ENCODE measurements at regions not wholly inside any gene's neighbourhood (a gene's known extent, or its start where the extent isn't known, plus 50 kb on each side); places are given as distances from the start of the nearest gene placed in this dataset.
"Not testable (repeated sequence)": the region's sequence is repeated elsewhere in the genome, so short reads cannot be mapped to it uniquely, and the experiment has no call there.

DNA sequence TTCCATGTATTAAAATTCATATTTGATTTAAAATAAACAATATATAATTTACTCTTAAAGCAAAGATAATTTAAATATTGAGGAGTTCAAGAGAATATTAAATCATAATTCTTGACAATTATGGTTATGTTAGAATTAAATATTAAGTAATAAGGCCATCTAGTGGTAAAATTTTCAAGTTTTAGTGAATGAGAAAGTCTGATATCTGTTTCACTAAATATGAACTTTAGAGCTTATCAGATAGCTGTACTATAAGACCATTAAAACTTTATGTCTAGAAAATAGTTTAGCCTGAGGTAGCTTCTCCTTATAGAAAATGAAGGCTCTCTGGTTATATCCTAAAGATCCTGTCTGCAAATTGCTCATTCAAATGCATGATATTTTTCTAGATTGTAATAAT lies 152.1 kb upstream of the PRSS12 start:
- not testable (repeated sequence) for DNase-seq

DNA sequence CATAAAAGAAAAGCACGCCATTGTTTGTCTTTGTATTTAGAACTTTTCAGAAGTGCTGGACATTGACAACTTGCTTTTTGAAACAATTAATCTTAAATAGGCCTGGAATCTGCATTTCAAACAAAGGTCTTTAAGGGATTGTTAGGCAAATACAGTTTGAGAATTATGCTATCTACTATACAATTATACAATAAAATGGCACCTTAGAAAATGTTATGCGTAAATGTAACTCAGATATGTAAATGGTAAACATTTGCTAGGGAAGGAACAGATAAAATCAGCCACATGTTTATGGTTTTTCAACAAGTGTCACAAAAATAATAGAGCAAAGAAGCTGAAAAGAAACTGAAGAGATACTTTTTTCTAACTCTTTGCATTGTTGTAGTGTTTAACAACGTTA lies 152.7 kb upstream of the PRSS12 start:
- not testable (repeated sequence) for DNase-seq

DNA sequence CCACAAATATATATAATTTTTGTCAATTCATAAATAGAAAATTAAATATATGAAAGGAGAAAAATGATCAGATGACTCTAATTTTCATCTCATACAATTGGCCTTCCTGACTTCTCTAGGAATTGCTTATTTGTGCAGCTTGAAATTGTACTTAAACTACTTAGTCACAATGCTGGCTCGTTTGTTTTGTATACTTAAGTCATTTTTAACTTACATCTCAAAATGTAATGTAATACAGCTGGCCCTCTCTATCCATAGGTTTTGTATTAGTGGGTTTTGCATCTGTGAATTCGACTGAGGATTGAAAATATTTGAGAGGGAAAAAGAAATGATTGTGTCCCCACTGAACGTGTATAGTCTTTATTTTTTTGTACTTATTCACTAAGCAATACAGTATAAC lies 160.1 kb upstream of the PRSS12 start:
- not testable (repeated sequence) for DNase-seq

DNA sequence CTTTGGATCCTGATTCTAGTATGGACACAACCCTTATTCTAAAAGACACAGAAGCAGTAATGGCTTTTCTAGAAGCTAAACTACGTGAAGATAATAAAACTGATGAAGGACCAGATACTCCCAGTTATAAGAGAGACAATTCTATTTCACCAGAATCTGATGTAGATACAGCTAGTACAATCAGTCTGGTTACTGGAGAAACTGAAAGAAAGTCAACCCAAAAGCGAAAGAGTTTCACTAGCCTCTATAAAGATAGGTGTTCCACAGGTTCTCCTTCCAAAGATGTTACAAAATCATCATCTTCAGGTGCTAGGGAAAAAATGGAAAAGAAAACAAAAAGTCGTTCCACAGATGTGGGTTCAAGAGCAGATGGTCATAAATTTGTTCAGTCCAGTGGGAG lies 161.5 kb upstream of the PRSS12 start:
- DNase-seq, result not testable (repeated sequence)

DNA sequence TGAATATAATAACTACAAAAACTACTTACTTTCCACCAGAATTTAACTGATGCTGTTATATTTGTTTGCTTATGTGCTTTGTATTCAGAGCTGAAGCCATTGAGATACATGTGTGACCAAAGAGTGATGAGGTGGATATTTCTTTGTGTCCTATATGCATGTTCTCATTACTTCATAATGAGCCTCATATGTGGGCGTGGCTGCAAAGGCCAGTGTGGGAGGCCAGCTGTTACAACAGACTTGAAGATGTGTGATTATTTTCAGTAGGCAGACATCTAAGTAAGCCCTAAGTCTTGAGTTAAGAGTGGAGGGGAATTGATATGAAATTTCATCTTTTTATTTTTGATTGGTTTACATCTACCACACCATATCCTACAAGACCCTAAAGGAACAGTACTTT lies 163.3 kb upstream of the PRSS12 start:
- not testable (repeated sequence) for DNase-seq

DNA sequence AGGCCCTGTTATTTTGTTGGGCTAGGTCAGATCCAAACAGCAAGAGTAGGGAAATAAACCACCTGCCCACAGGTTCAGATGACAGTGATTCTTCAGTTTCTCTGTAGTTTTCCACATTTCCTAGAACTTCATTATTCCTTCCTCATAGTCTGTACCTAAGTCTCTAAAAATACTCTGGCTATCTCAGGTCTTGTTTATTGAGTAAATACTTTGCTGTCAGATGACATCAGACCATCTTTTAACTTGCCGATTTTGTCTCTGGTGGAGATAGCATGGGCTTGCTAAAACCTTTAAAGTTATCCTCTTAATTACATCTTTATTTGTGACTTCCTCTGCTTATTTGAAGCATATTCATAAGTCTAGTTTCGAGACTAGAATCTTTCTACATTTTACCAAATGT lies 155.1 kb upstream of the METTL14 start:
- not testable (repeated sequence) for DNase-seq

DNA sequence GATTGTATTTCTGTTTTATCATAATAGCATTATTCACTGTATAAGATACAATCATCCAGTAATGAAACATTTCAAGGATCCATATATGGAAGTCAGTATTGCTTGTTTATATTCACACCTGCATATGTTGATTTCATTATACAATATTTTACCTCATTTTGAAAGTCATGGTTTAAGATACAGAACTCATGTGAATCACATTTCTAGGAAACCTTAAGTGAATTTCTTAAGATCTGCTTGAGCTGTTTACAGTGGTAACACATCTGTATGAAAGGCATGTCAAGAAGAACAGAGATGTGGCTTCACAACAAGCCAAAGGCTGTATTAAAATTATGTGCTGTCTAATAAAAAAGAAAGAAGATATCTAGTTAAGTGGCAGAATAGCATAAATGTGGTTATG lies 153.2 kb upstream of the METTL14 start:
- not testable (repeated sequence) for DNase-seq

DNA sequence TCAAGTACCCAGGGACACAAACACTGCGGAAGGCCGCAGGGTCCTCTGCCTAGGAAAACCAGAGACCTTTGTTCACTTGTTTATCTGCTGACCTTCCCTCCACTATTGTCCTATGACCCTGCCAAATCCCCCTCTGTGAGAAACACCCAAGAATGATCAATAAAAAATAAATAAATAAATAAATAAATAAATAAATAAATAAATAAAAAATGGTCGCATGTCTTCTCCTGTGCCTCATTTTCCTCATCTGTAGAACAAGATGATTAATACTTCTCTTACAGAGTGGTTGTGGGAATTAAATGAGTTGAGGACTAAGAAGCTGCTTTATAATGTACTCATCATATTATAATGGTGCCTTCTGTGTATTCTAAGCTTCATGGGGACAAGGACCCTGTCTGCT lies 149.4 kb upstream of the METTL14 start:
- DNase-seq, result not testable (repeated sequence)

DNA sequence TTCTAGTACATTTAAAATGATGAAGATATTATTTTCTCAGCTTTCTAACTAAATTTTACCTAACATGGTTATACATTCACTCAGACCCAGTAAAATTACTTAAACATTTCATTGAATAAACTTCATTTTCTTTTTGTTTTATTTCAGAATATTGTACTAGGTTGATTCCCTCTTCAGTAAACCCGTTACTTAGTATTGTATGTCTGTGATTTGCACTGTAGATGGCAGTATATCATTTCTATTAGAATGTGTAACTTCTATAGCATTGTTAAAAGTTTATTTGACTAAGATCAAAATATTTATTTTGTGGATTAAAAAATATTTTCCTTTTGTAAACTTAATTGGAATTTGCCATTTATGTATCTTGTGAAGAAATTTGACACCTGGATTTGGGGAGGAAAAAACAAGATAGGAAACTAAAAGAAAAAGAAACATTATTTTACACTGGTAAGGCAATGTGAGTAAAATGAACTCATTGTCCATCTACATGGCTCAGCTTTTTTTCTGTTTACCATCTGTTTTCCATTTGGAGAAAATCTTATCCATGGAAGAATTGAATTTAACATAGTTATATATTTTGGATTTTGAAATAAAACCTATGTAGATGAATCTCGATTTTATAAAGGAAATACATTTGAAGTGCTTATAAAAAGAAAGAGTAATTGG lies 145.6 kb upstream of the METTL14 start:
- not testable (repeated sequence) for DNase-seq

DNA sequence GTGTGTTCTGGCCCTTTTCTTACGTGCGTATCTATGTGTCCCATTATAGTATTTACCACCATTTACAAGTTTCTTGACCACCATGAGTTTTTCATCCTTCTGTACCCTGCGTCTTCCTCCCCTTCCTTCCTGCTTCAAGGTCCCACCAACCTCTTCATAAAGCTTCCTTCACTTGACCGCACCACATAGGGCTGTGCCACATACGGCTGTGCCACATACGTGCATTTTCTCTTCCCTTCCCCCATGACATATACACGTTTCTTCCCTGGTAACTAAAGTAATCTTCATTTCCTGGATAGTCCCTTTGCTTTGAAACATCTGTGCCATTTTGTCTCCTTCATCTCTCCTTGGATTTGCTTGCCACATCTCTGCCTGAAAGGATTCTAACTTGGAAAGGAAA lies 128.6 kb upstream of the METTL14 start:
- not testable (repeated sequence) for DNase-seq

DNA sequence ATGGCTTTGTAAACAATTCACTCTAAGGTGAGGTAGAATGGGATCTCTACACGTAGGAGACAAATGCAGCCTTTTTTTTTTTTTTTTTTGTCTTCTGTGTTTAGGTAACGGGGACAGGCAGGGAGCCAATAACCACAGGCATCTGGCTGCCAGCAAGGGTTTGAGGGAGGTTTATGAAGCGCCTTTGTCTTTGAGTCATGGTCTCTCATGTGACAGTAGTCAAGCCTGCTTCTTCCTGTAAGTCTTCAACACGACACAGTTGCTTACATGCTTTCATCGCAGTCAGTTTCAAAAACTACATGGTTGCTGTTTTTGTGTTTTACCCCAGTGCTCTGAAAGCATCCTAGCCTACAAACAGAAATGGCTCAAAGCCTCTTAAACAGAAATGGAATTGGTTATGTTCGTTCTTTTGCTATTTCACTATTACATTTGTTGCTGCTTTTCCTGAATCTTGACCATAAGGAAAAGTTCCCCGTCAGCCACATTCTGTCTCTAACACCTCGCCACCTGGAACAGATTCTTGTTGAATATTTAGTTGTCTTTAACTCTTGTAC lies 127.8 kb upstream of the METTL14 start:
- no peak for DNase-seq

DNA sequence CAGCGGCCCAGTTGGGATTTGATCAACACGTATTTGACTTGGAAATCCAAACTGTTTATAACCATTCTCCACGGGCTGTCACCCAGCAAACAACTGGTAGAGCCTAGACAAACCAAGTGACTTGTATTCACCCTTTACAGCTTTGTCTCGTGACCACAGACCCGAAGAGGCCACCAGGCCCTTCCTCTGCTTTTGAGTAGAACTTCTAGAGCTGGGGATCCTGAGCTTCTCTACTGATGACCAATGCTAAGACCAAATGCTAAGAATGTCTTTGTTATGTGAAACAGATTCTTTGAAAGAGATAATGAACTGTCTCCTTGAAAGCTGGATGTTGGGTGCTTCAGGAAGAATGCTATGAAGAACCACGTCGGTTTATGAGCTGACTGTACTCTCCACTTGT lies 127.0 kb upstream of the METTL14 start:
- DNase-seq, result not testable (repeated sequence)

DNA sequence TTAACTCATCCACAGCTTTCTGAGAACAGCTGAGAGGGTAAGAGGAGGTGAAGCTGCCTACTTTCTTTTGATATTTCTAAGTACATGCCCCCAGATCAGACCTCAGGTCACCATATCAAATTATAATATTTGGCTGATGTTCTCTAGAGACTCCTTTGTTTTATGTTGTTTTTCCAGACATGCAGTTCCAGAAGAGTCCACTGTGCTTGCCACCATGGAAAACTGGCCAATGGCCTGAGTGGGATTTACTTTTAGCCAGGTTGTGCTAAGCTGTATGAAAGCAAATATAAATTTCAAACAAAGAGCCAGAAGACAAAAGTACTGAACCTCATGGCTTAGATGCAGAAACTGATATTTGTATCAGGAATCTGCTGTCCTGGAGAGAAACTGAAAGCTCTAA lies 123.6 kb upstream of the METTL14 start:
- not testable (repeated sequence) for DNase-seq

DNA sequence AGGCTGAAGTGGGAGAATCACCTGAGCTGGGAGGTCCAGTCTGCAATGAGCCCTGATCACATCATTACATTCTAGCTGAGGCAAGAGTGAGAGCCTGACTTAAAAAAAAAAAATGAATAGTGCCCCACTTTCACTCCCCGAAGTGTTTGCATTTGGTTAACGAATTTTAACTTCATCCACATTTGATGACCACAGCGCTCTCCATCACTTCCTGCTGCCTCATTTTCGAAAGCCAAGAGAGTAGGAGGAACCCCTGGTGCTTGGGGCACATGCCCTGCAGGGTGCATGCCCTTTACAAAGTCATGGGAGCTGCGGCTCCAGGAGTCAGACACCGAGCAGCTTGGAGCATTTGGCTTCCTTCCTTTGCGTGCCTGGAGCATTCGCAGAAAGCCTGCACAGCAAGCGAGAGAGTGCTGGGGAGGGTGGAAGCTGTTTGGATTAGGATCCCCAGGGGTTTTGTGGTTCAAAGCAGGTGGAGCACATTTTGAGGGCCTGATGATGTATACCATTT lies 119.1 kb upstream of the METTL14 start:
- DNase-seq, result not testable (repeated sequence)

DNA sequence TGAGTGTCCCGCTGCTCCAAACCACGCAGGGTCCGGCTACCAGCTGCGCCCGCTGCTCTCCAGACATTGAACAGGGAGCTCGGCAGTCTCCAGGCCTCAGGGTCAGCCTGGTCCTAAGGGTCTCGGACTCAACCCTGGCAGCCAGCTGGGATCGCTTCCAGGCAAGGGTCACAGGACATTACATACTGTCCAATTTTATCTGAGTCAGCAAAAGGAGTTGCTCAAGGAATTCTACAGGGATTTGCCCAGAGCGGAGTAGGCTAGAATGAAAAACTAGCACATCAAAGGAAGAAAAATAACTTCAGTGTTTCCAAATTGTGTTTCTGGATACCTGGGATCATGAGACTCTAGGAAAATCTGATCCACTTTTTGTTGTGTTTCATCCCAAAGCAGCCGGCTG lies 112.2 kb upstream of the METTL14 start:
- DNase-seq, result not testable (repeated sequence)

DNA sequence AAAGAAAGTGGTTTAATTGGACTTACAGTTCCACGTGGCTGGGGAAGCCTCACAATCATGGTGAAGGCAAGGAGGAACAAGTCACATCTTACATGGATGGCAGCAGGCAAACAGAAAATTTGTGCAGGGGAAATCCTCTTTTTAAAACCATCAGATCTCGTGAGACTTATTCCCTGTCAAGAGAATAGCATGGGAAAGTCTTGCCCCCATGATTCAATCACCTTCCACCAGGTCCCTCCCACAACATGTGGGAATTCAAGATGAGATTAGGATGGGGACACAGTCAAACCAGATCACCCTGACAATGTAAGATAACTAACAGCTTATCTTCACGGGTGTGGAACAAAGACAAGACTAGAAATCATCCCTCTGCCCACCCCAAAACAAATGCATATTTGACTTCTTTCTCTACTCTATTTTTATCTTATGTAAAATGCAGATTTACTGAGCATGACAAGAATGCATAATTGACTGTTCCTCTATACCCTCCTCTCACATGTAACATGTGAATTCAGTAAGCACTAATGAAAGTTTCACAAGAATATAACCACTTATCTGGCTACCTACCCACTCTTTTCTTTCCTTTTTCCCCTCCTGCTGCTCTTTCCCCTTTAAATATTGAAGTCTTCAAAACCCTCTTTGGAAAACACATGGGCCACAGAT lies 110.8 kb upstream of the METTL14 start:
- not testable (repeated sequence) for DNase-seq

DNA sequence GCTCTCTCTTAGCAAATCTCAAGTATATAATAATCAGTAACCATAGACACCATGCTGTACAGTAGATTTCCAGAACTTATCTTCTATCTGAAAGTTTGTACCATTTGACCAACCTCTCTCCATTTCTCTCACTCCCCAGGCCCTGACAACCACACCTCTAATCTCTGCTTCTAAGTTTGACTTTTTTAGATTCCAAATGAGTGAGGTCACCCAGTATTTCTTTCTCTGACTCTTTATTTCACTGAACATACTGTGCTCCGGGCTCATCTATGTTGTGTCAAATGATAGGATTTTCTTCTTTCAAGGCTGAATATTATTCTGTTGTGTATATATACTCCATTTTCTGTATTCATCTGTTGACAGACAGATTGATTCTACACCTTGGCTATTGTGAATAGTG lies 110.1 kb upstream of the METTL14 start:
- not testable (repeated sequence) for DNase-seq

DNA sequence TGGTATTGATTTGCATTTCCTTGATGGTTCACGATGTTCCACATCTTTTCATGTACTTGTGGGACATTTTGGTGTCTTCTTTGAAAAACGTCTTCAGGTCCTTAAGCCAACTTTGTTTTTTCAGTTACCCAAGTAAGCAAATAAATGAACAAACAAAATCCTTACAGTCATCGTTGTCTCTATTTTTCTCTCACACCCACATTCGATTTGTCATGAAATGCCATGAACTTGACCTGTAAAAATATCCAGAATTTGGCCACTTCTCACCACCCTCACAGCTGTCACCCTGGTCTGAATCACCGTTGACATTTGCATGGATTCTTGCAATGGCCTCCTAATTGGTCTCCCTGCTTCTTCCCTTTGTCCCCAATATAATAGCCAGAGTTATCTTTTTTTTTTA lies 109.5 kb upstream of the METTL14 start:
- DNase-seq, result not testable (repeated sequence)

DNA sequence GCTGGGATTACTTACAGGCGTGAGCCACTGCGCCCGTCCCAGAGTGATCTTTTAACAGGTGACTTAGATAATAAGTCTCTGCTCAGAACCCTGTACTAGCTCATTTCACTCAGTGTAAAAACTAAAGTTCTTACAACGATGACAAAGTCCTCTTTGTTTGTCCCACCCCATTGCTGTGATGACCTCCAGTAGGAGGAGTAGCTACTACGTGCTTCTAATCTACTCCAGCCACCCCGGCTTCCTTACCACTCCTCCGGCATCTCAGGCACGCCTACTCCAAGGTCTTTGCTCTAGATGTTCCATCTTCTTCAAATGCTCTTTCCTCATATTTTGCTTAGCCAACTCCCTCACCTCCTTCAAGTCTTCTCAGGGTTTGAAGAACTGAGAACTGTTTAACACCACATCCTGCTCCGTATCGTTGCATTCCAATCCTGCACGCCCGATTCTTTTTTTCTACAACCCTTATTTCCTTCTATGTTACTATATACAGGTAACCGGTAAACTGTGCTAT lies 108.4 kb upstream of the METTL14 start:
- not testable (repeated sequence) for DNase-seq

DNA sequence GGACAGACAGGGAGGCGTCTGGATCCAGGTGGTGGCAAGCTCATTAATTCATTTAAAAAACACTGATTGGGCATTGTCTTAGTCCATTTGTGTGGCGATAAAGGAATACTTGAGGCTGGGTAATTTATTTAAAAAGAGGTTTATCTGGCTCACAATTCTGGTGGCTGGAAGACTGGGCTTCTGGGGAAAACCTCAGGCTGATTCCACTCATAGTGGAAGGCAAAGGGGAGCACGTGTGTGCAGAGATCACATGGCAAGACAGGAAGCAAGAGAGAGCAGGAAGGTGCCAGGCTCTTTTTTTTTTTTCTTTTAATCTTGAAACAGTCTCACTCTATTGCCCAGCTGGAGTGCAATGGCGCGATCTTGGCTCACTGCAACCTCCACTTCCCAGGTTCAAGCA lies 100.2 kb upstream of the METTL14 start:
- DNase-seq, result no peak

DNA sequence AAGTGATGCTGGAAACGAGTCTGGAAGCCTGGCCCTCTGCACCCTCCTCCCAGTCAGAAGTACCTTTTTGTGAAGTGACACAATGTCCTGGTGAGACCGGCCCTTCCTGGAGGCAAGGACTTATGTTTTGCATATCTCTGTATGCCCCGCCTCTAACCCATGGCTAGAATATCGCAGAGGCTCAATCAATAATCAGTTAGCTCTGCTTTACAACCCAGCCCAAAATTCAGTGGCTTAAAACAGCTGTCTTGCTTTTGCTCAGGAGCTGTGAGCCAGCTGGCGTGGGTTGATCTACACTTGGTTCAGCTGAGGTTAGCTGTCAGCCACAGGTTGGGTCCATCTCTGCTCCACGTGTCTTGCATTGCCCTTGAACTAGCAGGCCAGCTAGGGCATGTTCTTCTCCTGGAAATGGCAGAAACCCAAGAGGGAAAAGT lies 98.8 kb upstream of the METTL14 start:
- no peak for DNase-seq

DNA sequence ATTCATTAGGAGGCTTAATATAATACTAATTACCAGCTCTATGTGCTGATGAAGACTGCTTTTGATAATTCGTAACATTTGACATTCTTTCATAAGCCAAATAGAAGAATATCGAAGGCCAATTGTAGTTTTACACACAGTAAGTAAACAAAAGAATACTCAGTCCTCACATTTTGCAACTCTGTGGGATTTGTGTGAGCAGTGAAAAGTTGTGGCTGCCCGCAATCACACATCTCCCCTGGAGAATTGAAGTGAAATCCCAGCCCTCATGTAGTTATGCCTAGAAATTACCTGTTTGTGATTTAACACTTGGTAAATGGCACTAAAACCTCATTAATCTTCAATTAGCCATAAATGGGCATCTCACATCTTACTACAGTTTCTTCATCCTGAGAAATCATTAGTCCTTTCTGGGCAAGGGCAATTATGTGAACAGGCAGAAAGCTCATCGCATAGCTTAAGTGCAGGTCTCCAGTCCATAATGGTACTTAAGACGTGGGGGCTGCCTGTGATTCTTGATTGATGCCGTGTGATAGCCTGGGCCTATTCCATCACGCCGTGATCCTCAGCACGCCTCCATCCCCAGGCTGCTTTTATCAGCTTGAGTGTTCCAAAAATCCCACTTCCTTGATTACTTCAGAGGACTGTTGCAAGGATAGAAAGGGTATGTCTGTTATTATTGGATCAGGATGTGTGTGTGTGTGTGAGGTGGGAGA lies 97.9 kb upstream of the METTL14 start:
- DNase-seq, result no peak

DNA sequence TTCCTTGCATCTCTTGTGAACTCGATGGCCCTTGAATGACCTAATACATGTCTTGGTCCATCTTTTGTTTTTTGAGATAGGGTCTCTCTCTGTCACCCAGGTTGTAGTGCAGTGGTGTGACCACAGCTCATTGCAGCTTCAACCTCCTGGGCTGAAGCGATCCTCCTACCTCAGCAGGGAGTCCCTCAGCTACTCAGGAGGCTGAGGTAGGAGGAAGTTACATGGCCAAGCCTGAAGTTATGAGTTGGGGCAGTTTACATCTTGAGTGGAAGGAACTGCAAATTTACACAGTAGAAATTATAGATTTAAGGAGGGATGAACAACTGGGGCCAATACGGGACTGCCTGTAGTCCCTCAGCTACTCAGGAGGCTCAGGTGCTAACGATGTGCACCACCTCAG lies 97.2 kb upstream of the METTL14 start:
- DNase-seq, result no peak
